Mammary epithelial cell (primary cell): ENCODE measurements at regions not wholly inside any gene's neighbourhood (a gene's known extent, or its start where the extent isn't known, plus 50 kb on each side); places are given as distances from the start of the nearest gene placed in this dataset.

Experiments
- EZH2 ChIP-seq: IDR thresholded peaks from 2 replicates; pipeline ENCODE4 v1.6.1; 2012; ENCODE audit warnings: low read length, inconsistent platforms, borderline replicate concordance
- TF ChIP-seq, protein P1 (sequence below), 2 donors: IDR thresholded peaks in 1 of 2; conservative IDR thresholded peaks in 1 of 2; 2 replicates each; pipeline ENCODE4 v1.5.1; 2011 to 2012; ENCODE audit warnings: inconsistent platforms in 2 of 2, low read length in 2 of 2, mild to moderate bottlenecking in 2 of 2, control low read depth in 1 of 2, low read depth in 1 of 2; ENCODE audit not compliant: insufficient read depth in 1 of 2; ENCODE audit errors: extremely low read depth in 1 of 2

DNA sequence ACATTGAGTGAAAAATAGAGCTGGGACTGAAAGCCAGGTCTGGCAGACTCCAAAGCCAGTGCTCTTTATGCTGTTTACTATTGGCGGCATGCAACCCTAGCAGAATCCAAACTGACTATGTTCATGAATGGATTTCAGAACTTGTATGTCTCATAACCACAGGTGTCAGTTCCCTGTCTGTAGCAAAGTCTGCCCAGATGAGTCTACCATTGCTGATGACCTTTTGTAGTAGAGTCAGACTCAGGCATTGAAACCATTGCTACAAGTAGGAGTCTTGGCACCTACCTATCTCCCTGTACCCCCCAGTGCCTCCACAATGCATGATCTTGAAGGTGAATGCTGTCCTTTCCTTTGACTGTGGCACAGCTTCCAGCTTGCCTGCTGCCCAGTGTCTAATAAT is 157.2 kb upstream of the ROPN1 start:
- TF ChIP-seq, protein P1, sequence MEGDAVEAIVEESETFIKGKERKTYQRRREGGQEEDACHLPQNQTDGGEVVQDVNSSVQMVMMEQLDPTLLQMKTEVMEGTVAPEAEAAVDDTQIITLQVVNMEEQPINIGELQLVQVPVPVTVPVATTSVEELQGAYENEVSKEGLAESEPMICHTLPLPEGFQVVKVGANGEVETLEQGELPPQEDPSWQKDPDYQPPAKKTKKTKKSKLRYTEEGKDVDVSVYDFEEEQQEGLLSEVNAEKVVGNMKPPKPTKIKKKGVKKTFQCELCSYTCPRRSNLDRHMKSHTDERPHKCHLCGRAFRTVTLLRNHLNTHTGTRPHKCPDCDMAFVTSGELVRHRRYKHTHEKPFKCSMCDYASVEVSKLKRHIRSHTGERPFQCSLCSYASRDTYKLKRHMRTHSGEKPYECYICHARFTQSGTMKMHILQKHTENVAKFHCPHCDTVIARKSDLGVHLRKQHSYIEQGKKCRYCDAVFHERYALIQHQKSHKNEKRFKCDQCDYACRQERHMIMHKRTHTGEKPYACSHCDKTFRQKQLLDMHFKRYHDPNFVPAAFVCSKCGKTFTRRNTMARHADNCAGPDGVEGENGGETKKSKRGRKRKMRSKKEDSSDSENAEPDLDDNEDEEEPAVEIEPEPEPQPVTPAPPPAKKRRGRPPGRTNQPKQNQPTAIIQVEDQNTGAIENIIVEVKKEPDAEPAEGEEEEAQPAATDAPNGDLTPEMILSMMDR (conservative IDR thresholded peaks at IDR 0.05 in 1 of 2, IDR thresholded peaks at IDR 0.05 in 1 of 2; ENCODE audit: extremely low read depth in 1 of 2, insufficient read depth in 1 of 2, low read depth in 1 of 2, low read length in 2 of 2), result no peak
- no peak for TF ChIP-seq EZH2
